Suprapubic skin (tissue), 4 donors: ENCODE measurements at regions not wholly inside any gene's neighbourhood (a gene's known extent, or its start where the extent isn't known, plus 50 kb on each side); places are given as distances from the start of the nearest gene placed in this dataset.

Source experiments
- POLR2A ChIP-seq, 2 donors: fragments of 450-650 bp; IDR thresholded peaks; one replicate each; pipeline ENCODE4 v1.6.1; 2017; ENCODE audit warnings: antibody characterized with exemption in 2 of 2, mild to moderate bottlenecking in 2 of 2, moderate library complexity in 2 of 2
- POLR2AphosphoS5 ChIP-seq, 3 donors: sonication (generic); formaldehyde crosslinking; IDR thresholded peaks; one replicate each; pipeline ENCODE4 v1.6.1; 2017; ENCODE audit warnings: antibody characterized with exemption in 3 of 3

DNA sequence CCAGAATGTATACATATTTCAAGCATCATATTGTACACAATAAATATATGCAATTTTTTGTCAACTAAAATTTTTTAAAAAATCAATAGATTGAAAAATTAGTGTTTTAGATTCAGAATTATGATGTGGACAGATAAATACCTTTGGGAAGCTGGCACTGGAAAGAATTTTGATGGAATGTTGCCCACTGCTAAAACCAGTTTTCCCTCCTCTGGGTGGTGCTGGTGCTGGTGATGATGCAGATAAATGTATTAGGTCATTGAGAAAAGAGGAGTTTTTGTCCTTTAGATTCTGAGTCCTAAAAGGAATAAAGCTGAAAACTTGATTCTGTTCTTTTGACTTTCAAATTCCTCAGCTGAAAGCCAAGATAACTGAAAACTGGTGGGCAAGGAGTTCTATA is 56.0 kb upstream of the SUCLG2 start:
- TF ChIP-seq POLR2A (IDR thresholded peaks at IDR 0.05) (no peak), POLR2AphosphoS5 (IDR thresholded peaks at IDR 0.05) (no peak)
